ENCODE measurements at regions not wholly inside any gene's neighbourhood (a gene's known extent, or its start where the extent isn't known, plus 50 kb on each side); places are given as distances from the start of the nearest gene placed in this dataset.

DNA sequence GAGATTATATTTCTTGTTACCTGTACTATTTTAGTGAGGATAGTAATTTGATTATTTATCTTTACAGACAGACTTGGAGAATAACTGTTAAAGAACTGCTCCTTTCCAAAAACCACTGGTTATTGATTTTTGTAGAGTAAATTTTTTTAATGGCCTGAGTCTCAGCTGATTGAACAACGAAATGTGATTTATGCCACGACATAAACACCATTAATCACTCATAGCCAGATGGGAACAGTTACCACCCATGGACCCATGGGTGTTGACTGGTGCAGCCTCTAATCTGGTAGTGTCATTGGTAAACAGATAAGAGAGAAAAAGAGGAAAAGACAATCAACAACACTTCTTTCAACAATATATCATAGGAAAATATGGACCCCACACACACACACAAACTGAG, 101.4 kb upstream of the BEND6 start:
- POLR2A ChIA-PET: no interaction called here

GRCh38 chr6:56852260-56853010, 102.5 kb upstream of the BEND6 start:
- no TSS peak for BruUV-seq (replicated peaks)
- H3K36me3 ChIP-seq (ENCODE audit: control insufficient read depth in 1 of 2, insufficient read depth in 2 of 2, low read length in 2 of 2): peaks cover 0 to 8% of the 10 kb centered on the region in 2 experiments; a peak in 1 of 4 replicates
- H3K27ac ChIP-seq (ENCODE audit: low read depth, low read length): peak overlapping the region; percentile 21
- ChIA-PET RAD21 (ENCODE audit: low non-redundant PET in 1 of 2, low total read pairs in 2 of 2, uncharacterized antibody in 2 of 2, unreplicated experiment in 2 of 2) (interaction anchor here in 1 of 2 experiments (1.1 kb wide), 1 partner anchor 139 kb away, joined by 3 read pairs; no protein-coding TSS in a partner anchor), CTCF (interaction anchor here (1.0 to 2.7 kb wide), 3 partner anchors 8 to 215 kb away, joined by 4 to 18 read pairs (median 8); no protein-coding TSS in a partner anchor), POLR2A (no interaction called here)
- no peaks in the 10 kb centered on the region for H4K20me1 ChIP-seq (ENCODE audit: insufficient read depth)
- peaks cover 42 to 47% of the 10 kb centered on the region in 2 experiments for H3K4me1 ChIP-seq (ENCODE audit: control insufficient read depth in 1 of 2, insufficient read depth in 2 of 2, low read length in 2 of 2)
- intact Hi-C loops (cut with micrococcal nuclease): no loop called here
- H3K79me2 ChIP-seq (ENCODE audit: insufficient read depth, low read length): peaks cover 49% of the 10 kb centered on the region
- no peaks in the 10 kb centered on the region for H3K9me2 ChIP-seq (ENCODE audit: insufficient read depth)
- no peak overlapping the region for H3K4me2 ChIP-seq (ENCODE audit: low read length)
- no peaks in the 10 kb centered on the region for H3K27me3 ChIP-seq (ENCODE audit: insufficient read depth, low read length)
- TF ChIP-seq ELF1 (IDR thresholded peaks at IDR 0.05; ENCODE audit: borderline replicate concordance, low read depth) (no peak), EZH2phosphoT487 (IDR thresholded peaks at IDR 0.05; ENCODE audit: borderline replicate concordance) (no peak)
- DNase-seq (ENCODE audit: low read depth, low spot score): no peak
- no peak overlapping the region for H2AFZ ChIP-seq (ENCODE audit: low read depth, low read length, poor library complexity, severe bottlenecking)
- no peak overlapping the region for H3K4me3 ChIP-seq (replicated peaks in 1 of 2; ENCODE audit: low read depth in 1 of 2, low read length in 2 of 2)
- no peak overlapping the region for H3K9ac ChIP-seq (ENCODE audit: low read length)
- H3K9me3 ChIP-seq (ENCODE audit: control insufficient read depth in 1 of 2, insufficient read depth in 1 of 2, low read depth in 1 of 2, low read length in 2 of 2): no peaks in the 10 kb centered on the region
- no peak for ATAC-seq

More for the DNA sequence above, 101.4 kb upstream of the BEND6 start:
- ChIA-PET CTCF (no interaction called here), RAD21 (ENCODE audit: low non-redundant PET in 1 of 2, low total read pairs in 2 of 2, uncharacterized antibody in 2 of 2, unreplicated experiment in 2 of 2) (no interaction called here)
- Histone ChIP-seq H3K9me2 (ENCODE audit: insufficient read depth) (no peaks in the 10 kb centered on the region), H3K9ac (ENCODE audit: low read length) (no peak overlapping the region), H3K27ac (ENCODE audit: low read depth, low read length) (no peak overlapping the region), H3K79me2 (ENCODE audit: insufficient read depth, low read length) (peaks cover 44% of the 10 kb centered on the region), H3K4me2 (ENCODE audit: low read length) (no peak overlapping the region), H3K9me3 (ENCODE audit: control insufficient read depth in 1 of 2, insufficient read depth in 1 of 2, low read depth in 1 of 2, low read length in 2 of 2) (no peaks in the 10 kb centered on the region), H3K36me3 (ENCODE audit: control insufficient read depth in 1 of 2, insufficient read depth in 2 of 2, low read length in 2 of 2) (peaks cover 0 to 8% of the 10 kb centered on the region in 2 experiments; a peak in 1 of 4 replicates), H3K4me1 (ENCODE audit: control insufficient read depth in 1 of 2, insufficient read depth in 2 of 2, low read length in 2 of 2) (peaks cover 42 to 55% of the 10 kb centered on the region in 2 experiments), H4K20me1 (ENCODE audit: insufficient read depth) (no peaks in the 10 kb centered on the region), H2AFZ (ENCODE audit: low read depth, low read length, poor library complexity, severe bottlenecking) (no peak overlapping the region), H3K27me3 (ENCODE audit: insufficient read depth, low read length) (no peaks in the 10 kb centered on the region), H3K4me3 (replicated peaks in 1 of 2; ENCODE audit: low read depth in 1 of 2, low read length in 2 of 2) (no peak overlapping the region)
- no TSS peak for BruUV-seq (replicated peaks)
- intact Hi-C loops (cut with micrococcal nuclease): no loop called here
- TF ChIP-seq, protein P1, sequence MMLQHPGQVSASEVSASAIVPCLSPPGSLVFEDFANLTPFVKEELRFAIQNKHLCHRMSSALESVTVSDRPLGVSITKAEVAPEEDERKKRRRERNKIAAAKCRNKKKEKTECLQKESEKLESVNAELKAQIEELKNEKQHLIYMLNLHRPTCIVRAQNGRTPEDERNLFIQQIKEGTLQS (IDR thresholded peaks at IDR 0.05): no peak
- DNase-seq (ENCODE audit: low read depth, low spot score) (no peak), ATAC-seq (no peak)
